ENCODE measurements at regions not wholly inside any gene's neighbourhood (a gene's known extent, or its start where the extent isn't known, plus 50 kb on each side); places are given as distances from the start of the nearest gene placed in this dataset.

GRCh38 chr11:80085563-80085962 is 644.7 kb upstream of the TENM4 start (continued):
- TF ChIP-seq ZNF384 (IDR thresholded peaks at IDR 0.05; ENCODE audit: borderline replicate concordance, low read depth, low read length), result no peak
- TF ChIP-seq SMAD5 (IDR thresholded peaks at IDR 0.05; ENCODE audit: low read depth), result no peak

- intact Hi-C loops (cut with micrococcal nuclease; ENCODE audit: unreplicated experiment) (no loop called here), in situ Hi-C loops (cut with MboI) (no loop called here)
- Histone ChIP-seq H3K4me3 (no peak overlapping the region), H3K4me2 (ENCODE audit: control insufficient read depth, insufficient read depth) (no peak overlapping the region), H3K79me2 (ENCODE audit: control insufficient read depth, insufficient read depth, low read length) (no peaks in the 10 kb centered on the region), H3K4me1 (ENCODE audit: control insufficient read depth, insufficient read depth, low read length) (no peaks in the 10 kb centered on the region), H2AFZ (ENCODE audit: control insufficient read depth, low read depth, low read length) (no peak overlapping the region), H3K9me3 (replicated peaks; ENCODE audit: control insufficient read depth, insufficient read depth, low read length) (no peaks in the 10 kb centered on the region), H3K27me3 (replicated peaks in 1 of 2; ENCODE audit: control insufficient read depth in 2 of 2, insufficient read depth in 2 of 2, low read length in 1 of 2) (no peaks in the 10 kb centered on the region; a peak in 3 of 4 replicates), H4K20me1 (ENCODE audit: control insufficient read depth, insufficient read depth) (no peaks in the 10 kb centered on the region), H3K36me3 (ENCODE audit: control insufficient read depth in 2 of 2, insufficient read depth in 2 of 2, low read length in 1 of 2) (no peaks in the 10 kb centered on the region), H3K9ac (ENCODE audit: control insufficient read depth, insufficient read depth, low read length) (no peak overlapping the region), H3K27ac (ENCODE audit: control insufficient read depth, insufficient read depth) (no peak overlapping the region)
- FAIRE-seq (no peak), DNase-seq (ENCODE audit: low read depth, low spot score) (no peak), ATAC-seq (no peak)
- RAD21 ChIA-PET (ENCODE audit: unreplicated experiment), result no interaction called here
- WGBS (ENCODE audit: insufficient coverage, insufficient replicate concordance, low lambda C conversion rate, missing lambda C conversion rate), result 14% methylated on average over 3 of the region's 3 CpGs
- BruUV-seq (replicated peaks), result no TSS peak
- POLR2A ChIA-PET, result no interaction called here
- CTCF ChIA-PET, result no interaction called here
- SMC1A ChIA-PET (ENCODE audit: uncharacterized antibody, unreplicated experiment), result no interaction called here
- TF ChIP-seq ZNF207 (IDR thresholded peaks at IDR 0.05; ENCODE audit: borderline replicate concordance) (no peak), ETV6 (conservative IDR thresholded peaks at IDR 0.05 in 1 of 2, IDR thresholded peaks at IDR 0.05 in 1 of 2; ENCODE audit: borderline replicate concordance in 1 of 2, low read depth in 1 of 2) (no peak), ZBTB40 (IDR thresholded peaks at IDR 0.05; ENCODE audit: borderline replicate concordance) (no peak), IKZF2 (IDR thresholded peaks at IDR 0.05) (no peak), MLLT1 (IDR thresholded peaks at IDR 0.05) (no peak), CBX5 (IDR thresholded peaks at IDR 0.05; ENCODE audit: low read depth) (no peak), MXI1 (IDR thresholded peaks at IDR 0.05; ENCODE audit: low read depth, low read length) (no peak), JUNB (IDR thresholded peaks at IDR 0.05) (no peak), SIN3A (IDR thresholded peaks at IDR 0.05; ENCODE audit: low read depth, low read length) (no peak), RELB (IDR thresholded peaks at IDR 0.05; ENCODE audit: low read depth) (no peak), SUPT20H (IDR thresholded peaks at IDR 0.05; ENCODE audit: borderline replicate concordance, control insufficient read depth, low read depth, low read length) (no peak), RB1 (IDR thresholded peaks at IDR 0.05; ENCODE audit: borderline replicate concordance) (no peak), IRF3 (IDR thresholded peaks at IDR 0.05) (no peak), SMC3 (IDR thresholded peaks at IDR 0.05; ENCODE audit: borderline replicate concordance, low read length) (no peak)
These were observed 643.8 kb upstream of the TENM4 start for GRCh38 chr11:80084608-80085007.
